Fibroblast of the conjunctiva (primary cell): ENCODE measurements at regions not wholly inside any gene's neighbourhood (a gene's known extent, or its start where the extent isn't known, plus 50 kb on each side); places are given as distances from the start of the nearest gene placed in this dataset.

Experiments used
- DNase-seq: peaks from one replicate; pipeline ENCODE4 v3.0.0-alpha.2; 2010; ENCODE audit warnings: low read depth

GRCh38 chr5:27403243-27403882, 365.0 kb upstream of the CDH9 start:
- DNase-seq, result no peak

GRCh38 chr5:27402828-27403227, 364.4 kb upstream of the CDH9 start:
- no peak for DNase-seq

DNA sequence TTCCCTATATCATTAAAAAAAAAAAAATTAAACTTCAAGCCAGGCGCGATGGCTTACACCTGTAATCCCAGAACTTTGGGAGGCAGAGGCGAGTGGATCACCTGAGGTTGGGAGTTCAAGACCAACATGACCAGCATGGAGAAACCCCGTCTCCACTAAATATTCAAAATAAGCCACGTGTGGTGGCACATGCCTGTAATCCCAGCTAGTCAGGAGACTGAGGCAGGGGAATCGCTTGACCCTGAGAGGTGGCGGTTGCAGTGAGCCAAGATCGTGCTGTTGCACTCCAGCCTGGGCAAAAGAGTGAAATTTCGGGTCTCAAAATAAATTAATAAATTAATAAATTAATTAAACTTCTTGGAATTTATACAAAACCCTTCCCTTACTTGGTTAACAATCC, 358.6 kb upstream of the CDH9 start:
- DNase-seq, result no peak

DNA sequence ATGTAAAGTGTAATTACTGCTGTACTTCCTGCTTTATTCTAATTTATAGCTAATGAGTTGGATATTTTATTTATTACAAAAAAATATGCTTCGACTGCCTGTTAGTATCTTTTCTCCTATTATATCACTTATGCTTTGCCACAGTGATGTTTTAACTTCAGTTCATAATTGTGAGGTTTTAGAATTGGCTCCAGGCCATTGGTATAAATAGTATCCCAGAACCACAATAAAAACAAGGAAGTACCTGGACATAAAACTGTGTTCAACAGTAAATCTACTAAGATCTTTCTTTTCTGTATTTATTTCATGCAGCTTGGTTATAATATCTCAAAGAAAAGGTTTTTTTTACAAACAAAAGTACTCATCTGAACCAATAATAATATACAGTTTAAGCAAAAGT, 354.3 kb upstream of the CDH9 start:
- DNase-seq, result no peak

GRCh38 chr5:27389696-27390095, 351.3 kb upstream of the CDH9 start:
- DNase-seq, result no peak

GRCh38 chr5:27388755-27389154, 350.4 kb upstream of the CDH9 start:
- DNase-seq, result no peak

GRCh38 chr5:27387535-27388073, 349.2 kb upstream of the CDH9 start:
- no peak for DNase-seq

DNA sequence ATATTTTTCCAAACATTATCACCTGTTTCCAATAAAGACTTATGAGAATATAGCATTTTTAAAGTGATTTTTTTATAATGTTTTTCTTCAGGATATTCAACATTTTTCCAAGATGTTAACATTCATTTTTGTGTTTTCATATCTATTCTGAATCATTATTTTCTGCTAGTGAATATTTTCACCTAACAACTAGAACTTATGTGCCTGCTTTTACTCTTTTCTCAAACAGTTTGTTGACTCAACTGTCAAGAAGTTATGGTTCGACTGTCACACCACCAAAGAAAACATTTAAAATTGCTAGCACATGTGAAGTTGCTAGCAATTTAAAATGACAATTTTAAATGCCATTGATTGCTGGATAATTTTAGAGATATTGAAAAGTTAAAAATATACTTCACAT, 343.3 kb upstream of the CDH9 start:
- DNase-seq, result no peak

DNA sequence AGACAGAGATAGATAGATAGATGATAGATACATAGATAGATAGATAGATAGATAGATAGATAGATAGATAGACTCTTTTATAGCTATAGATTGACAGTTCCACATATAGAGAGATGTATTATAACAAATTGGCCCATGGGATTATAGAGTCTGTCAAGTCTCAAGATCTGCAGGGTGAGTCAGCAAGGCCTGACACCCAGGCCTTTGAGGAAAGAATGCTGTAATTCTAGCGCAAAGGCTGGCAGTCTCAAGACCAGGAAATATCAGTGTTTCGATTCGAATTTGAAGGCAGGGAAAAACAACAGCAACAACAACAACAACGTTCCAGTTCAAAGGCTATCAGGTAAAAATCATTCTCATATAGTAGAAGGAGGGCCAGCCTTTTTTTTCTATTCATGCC, 339.2 kb upstream of the CDH9 start:
- DNase-seq, result no peak

- DNase-seq, result no peak
Observed at GRCh38 chr5:27353970-27354369, 315.6 kb upstream of the CDH9 start.

DNA sequence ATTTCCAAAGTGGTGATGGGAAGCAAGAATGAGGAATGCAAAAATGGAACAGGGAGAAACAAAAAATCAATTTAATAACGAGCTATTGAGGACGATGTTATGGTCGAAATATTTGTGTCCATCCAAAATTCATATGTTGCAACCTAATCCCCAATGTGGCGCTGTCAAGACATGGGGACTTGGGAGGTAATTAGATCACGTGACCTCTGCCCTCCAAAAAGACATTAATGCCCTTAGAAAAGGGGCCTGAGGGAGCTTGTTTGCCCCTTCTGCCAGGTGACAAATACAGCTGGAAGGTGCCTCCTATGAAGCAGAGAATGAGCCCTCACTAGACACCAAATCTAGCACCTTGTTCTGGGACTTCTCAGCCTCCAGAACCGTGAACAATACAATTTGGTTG, 315.2 kb upstream of the CDH9 start:
- DNase-seq, result no peak

- no peak for DNase-seq
Observed at GRCh38 chr5:27341342-27341741, 303.0 kb upstream of the CDH9 start.

GRCh38 chr5:27336817-27337216, 298.4 kb upstream of the CDH9 start:
- DNase-seq, result no peak

DNA sequence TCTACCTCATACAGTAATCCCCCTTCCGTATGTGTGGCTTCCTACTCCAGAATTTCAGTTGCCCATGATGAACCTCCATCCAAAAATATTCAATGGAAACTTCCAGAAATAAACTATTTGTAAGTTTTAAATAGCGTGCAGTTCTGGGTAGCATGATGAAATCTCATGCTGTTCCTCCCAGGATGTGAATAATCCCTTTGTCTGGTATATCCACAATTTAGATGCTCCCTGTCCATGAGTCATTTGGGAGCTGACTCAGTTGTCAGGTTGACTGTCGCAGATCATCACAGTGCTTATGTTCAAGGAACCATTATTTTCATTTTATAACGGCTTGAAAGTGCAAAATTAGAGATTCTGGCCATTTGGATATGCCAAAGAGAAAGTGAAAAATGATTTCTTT, 290.1 kb upstream of the CDH9 start:
- peak; percentile 37 for DNase-seq

- DNase-seq, result no peak
Observed at GRCh38 chr5:27325513-27325912, 287.1 kb upstream of the CDH9 start.

- no peak for DNase-seq
Observed at GRCh38 chr5:27318701-27319100, 280.3 kb upstream of the CDH9 start.

GRCh38 chr5:27316271-27316650, 277.9 kb upstream of the CDH9 start:
- DNase-seq, result no peak

DNA sequence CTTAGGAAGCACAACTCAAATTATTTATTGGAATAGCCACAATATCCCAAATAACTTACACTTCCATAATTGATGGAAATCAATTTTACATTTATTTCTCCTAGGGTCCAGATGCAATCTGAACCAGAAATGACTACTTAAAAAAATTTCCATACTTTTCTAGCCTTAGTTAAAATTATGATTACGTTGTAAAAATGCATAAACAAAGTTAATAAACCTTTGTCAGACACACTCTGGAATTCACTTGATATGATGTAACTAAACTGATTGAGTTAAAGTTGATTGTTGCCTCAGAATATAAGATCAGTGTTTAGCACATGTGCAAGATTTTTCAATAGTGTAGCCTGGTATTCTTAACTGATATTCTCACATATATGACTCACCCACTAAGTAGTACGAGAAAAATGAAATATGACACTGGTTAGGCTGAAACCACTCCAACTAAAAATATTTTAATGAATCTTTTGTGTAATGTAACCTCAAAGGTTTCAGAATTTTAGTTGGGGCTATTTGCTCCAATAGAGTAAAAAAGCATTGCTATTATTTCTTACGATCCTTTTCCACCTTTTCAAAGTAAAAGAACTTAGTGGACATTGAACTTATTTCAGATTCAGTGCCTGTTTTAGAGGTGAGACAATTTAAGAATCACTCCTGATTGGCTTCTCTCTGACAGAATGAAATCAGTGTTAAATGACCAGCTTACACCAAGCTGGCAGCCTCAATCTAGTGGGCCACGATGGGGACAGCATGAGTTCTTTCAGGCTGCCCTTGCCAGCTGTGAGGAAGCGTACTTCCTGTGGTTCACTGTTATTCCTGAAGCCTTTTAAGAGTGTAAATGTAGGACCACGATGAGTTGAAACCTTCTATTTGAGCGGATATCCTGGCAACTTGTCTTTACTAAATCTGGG, 277.2 kb upstream of the CDH9 start:
- peak; percentile 42 for DNase-seq

DNA sequence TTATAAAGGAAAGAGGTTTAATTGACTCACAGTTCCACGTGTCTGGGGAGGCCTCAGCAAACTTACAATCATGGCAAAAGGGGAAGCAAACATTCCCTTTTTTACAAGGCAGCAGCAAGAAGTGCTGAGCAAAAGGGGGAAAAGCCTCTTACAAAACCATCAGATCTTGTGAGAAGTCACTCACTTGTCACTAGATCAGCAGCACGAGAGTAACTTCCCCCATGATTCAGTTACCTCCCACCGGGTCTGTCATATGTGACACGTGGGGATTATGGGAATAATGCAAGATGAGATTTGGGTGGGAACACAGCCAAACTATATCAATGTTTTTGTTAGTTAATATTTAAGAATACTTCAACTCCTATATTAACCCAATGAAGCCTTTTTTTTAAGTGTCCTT, 275.2 kb upstream of the CDH9 start:
- no peak for DNase-seq

- no peak for DNase-seq
Observed at GRCh38 chr5:27312291-27312893, 274.0 kb upstream of the CDH9 start.

GRCh38 chr5:27311544-27311943, 273.2 kb upstream of the CDH9 start:
- no peak for DNase-seq

GRCh38 chr5:27308153-27308552, 269.8 kb upstream of the CDH9 start:
- DNase-seq, result no peak

GRCh38 chr5:27290172-27290571, 251.8 kb upstream of the CDH9 start:
- no peak for DNase-seq
